OCI-LY1 (cell line): ENCODE measurements at regions not wholly inside any gene's neighbourhood (a gene's known extent, or its start where the extent isn't known, plus 50 kb on each side); places are given as distances from the start of the nearest gene placed in this dataset.

Experiments used
- EZH2 ChIP-seq: fragments of 200-600 bp; sonication (generic), shearing (Covaris generic); IDR thresholded peaks from 2 replicates; pipeline ENCODE4 v1.8.0; 2017; ENCODE audit warnings: borderline replicate concordance, mixed run types, mild to moderate bottlenecking, antibody characterized with exemption, low read length, moderate library complexity, mixed read lengths
- TF ChIP-seq, protein P1 (sequence below): fragments of 200-600 bp; sonication (generic), shearing (Covaris generic); IDR thresholded peaks from 2 replicates; pipeline ENCODE4 v1.5.1; 2017; ENCODE audit warnings: mild to moderate bottlenecking, antibody characterized with exemption, low read length, moderate library complexity, mixed read lengths

DNA sequence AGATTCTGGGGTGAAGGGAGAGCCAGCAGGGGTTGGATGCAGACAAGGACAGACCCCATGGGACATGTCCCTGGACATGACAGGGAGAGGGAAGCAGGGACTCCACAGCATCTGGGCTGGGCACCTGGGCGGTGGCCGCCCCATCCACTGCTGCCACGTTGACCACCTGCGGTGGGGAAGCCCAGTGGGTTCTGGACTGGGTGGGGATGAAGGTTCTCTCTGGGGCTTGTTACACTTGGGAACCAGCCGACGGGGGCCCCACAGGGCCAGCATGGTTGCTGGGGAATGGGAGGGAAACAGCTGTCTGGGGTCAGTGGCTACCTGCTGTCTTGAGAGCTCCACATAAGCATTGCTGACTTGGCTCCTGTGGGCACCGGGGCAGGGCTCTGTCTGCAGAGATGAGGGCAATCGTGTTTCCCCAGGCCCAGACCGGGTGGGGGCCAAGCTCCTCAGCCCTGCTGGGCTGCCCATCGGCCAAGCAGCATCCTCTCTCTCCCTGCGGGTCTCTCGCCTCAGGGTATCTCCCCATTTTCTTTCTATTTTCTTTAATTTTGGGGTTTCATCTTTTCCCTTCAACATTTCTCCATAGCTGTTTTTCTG, 443.6 kb upstream of the PFKP start:
- TF ChIP-seq, protein P1, sequence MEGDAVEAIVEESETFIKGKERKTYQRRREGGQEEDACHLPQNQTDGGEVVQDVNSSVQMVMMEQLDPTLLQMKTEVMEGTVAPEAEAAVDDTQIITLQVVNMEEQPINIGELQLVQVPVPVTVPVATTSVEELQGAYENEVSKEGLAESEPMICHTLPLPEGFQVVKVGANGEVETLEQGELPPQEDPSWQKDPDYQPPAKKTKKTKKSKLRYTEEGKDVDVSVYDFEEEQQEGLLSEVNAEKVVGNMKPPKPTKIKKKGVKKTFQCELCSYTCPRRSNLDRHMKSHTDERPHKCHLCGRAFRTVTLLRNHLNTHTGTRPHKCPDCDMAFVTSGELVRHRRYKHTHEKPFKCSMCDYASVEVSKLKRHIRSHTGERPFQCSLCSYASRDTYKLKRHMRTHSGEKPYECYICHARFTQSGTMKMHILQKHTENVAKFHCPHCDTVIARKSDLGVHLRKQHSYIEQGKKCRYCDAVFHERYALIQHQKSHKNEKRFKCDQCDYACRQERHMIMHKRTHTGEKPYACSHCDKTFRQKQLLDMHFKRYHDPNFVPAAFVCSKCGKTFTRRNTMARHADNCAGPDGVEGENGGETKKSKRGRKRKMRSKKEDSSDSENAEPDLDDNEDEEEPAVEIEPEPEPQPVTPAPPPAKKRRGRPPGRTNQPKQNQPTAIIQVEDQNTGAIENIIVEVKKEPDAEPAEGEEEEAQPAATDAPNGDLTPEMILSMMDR = no peak
- TF ChIP-seq EZH2 = no peak
